OCI-LY3 (cell line): ENCODE measurements at regions not wholly inside any gene's neighbourhood (a gene's known extent, or its start where the extent isn't known, plus 50 kb on each side); places are given as distances from the start of the nearest gene placed in this dataset.
A peak's percentile ranks its signal among the peaks of the same experiment; 100 is the strongest.
"Not testable (repeated sequence)": the region's sequence is repeated elsewhere in the genome, so short reads cannot be mapped to it uniquely, and the experiment has no call there.

Experiments used
- H2AFZ ChIP-seq: fragments of 200-600, 300-600 bp; shearing (Covaris generic); 2 replicates; pipeline ENCODE4 v1.6.0; 2014; ENCODE audit warnings: antibody characterized with exemption, low read depth, low read length
- H3K27ac ChIP-seq: fragments of 200-600, 300-600 bp; sonication (generic); 2 replicates; pipeline ENCODE4 v1.5.1; 2014; ENCODE audit warnings: mild to moderate bottlenecking, low read length, moderate library complexity, mixed read lengths
- H3K27me3 ChIP-seq: fragments of 200-600, 300-600 bp; sonication (generic); 2 replicates; pipeline ENCODE4 v1.6.1; 2014; ENCODE audit warnings: low read depth, low read length, mixed read lengths
- H3K36me3 ChIP-seq: fragments of 200-600, 300-600 bp; sonication (generic); replicated peaks from 2 replicates; pipeline ENCODE3; 2014; ENCODE audit warnings: low read depth, low read length, mixed read lengths
- H3K4me1 ChIP-seq: fragments of 300-600, 200-600 bp; sonication (generic); 2 replicates; pipeline ENCODE4 v1.6.1; 2014; ENCODE audit warnings: low read length, mixed read lengths
- H3K4me2 ChIP-seq: fragments of 200-600, 300-600 bp; sonication (generic); 2 replicates; pipeline ENCODE4 v1.6.1; 2014; ENCODE audit warnings: low read length, mixed read lengths
- H3K4me3 ChIP-seq: fragments of 300-600, 200-600 bp; sonication (generic); 2 replicates; pipeline ENCODE4 v1.5.1; 2014; ENCODE audit warnings: antibody characterized with exemption, mild to moderate bottlenecking, low read length, moderate library complexity
- H3K79me2 ChIP-seq: fragments of 300-600, 200-600 bp; shearing (Covaris generic); 2 replicates; pipeline ENCODE4 v1.6.1; 2014; ENCODE audit warnings: mild to moderate bottlenecking, low read length, mixed read lengths
- H3K9ac ChIP-seq: fragments of 300-600, 200-600 bp; shearing (Covaris generic); 2 replicates; pipeline ENCODE4 v1.6.0; 2014; ENCODE audit warnings: mild to moderate bottlenecking, low read length, moderate library complexity
- H3K9me3 ChIP-seq: fragments of 200-600, 300-600 bp; shearing (Covaris generic); 2 replicates; pipeline ENCODE4 v1.6.1; 2014; ENCODE audit warnings: low read length, mixed read lengths; ENCODE audit not compliant: insufficient read depth
- H4K20me1 ChIP-seq: fragments of 200-600, 300-600 bp; sonication (generic); 2 replicates; pipeline ENCODE4 v1.6.1; 2016; ENCODE audit warnings: low read length, mixed read lengths; ENCODE audit not compliant: insufficient read depth
- EZH2phosphoT487 ChIP-seq: fragments of 200-600 bp; shearing (Covaris generic); IDR thresholded peaks from 2 replicates; pipeline ENCODE4 v1.6.1; 2018; ENCODE audit warnings: antibody characterized with exemption, mixed run types, low read depth
- TF ChIP-seq, protein P1 (sequence below): fragments of 200-600, 300-600 bp; sonication (generic); IDR thresholded peaks from 2 replicates; pipeline ENCODE4 v1.5.1; 2014; ENCODE audit warnings: antibody characterized with exemption, low read length, low read depth

DNA sequence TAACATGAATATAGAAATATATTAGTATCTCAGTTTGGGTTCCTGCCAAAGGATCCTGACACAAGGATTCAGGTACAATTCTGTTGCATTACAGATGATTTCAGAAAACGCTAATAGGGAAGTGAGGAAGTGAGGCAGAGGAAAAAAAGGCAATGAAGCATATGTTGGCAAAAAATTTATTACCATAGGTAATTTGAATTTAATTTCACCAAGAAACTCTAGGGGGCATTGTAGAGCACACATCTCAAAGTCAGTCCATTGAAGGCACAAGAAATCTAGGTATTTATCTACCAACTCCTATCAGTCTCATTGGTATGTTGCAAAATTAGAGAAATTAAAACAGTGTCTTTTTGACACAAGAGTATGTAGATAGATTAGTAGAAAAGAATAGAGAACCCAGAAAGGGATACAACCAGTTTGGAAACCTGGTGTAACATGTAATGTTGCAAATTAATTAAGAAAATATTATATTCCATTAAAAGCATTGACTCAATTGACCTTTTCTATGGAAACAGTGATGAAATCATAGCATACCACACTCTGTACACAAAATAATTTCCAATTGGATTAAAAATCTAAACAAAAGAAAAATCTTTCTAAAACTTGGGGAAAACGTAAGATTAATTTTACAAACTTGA, 104.9 kb upstream of the SNX7 start:
- H3K9me3 ChIP-seq, result no peaks in the 10 kb centered on the region
- H3K4me1 ChIP-seq, result no peaks in the 10 kb centered on the region
- H3K9ac ChIP-seq, result no peak overlapping the region
- TF ChIP-seq, protein P1, sequence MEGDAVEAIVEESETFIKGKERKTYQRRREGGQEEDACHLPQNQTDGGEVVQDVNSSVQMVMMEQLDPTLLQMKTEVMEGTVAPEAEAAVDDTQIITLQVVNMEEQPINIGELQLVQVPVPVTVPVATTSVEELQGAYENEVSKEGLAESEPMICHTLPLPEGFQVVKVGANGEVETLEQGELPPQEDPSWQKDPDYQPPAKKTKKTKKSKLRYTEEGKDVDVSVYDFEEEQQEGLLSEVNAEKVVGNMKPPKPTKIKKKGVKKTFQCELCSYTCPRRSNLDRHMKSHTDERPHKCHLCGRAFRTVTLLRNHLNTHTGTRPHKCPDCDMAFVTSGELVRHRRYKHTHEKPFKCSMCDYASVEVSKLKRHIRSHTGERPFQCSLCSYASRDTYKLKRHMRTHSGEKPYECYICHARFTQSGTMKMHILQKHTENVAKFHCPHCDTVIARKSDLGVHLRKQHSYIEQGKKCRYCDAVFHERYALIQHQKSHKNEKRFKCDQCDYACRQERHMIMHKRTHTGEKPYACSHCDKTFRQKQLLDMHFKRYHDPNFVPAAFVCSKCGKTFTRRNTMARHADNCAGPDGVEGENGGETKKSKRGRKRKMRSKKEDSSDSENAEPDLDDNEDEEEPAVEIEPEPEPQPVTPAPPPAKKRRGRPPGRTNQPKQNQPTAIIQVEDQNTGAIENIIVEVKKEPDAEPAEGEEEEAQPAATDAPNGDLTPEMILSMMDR, result peak; percentile 20; the same call in 1 of the 2 replicates
- no peak for TF ChIP-seq EZH2phosphoT487
- H2AFZ ChIP-seq, result no peak overlapping the region
- no peak overlapping the region for H3K4me3 ChIP-seq
- H3K27me3 ChIP-seq, result no peaks in the 10 kb centered on the region
- H4K20me1 ChIP-seq, result no peaks in the 10 kb centered on the region
- no peak overlapping the region for H3K27ac ChIP-seq
- no peak overlapping the region for H3K4me2 ChIP-seq
- no peaks in the 10 kb centered on the region for H3K36me3 ChIP-seq
- no peaks in the 10 kb centered on the region for H3K79me2 ChIP-seq

DNA sequence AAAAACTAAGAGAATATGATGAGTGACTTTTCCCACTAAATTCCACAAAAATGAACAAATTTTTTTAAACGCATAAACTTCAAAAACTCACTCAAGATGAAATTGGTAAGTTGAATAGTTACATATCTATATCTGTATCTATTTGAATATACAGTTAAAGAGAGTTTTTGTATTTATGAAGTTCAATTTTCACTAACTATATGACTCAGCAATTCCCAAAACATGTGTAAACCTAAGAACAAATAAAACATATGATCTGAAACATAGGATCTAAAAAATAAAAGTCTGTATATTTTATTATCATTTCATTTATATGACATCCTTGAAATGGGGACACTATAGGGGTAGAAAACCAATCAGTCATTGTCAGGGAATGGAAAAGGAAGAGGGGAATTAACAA, 105.7 kb upstream of the SNX7 start:
- no peak overlapping the region for H2AFZ ChIP-seq
- no peak for TF ChIP-seq EZH2phosphoT487
- TF ChIP-seq, protein P1, result no peak
- no peaks in the 10 kb centered on the region for H3K27me3 ChIP-seq
- no peaks in the 10 kb centered on the region for H3K9me3 ChIP-seq
- no peak overlapping the region for H3K4me3 ChIP-seq
- no peak overlapping the region for H3K9ac ChIP-seq
- no peaks in the 10 kb centered on the region for H3K36me3 ChIP-seq
- no peaks in the 10 kb centered on the region for H4K20me1 ChIP-seq
- no peaks in the 10 kb centered on the region for H3K4me1 ChIP-seq
- no peak overlapping the region for H3K27ac ChIP-seq
- no peaks in the 10 kb centered on the region for H3K79me2 ChIP-seq
- no peak overlapping the region for H3K4me2 ChIP-seq

DNA sequence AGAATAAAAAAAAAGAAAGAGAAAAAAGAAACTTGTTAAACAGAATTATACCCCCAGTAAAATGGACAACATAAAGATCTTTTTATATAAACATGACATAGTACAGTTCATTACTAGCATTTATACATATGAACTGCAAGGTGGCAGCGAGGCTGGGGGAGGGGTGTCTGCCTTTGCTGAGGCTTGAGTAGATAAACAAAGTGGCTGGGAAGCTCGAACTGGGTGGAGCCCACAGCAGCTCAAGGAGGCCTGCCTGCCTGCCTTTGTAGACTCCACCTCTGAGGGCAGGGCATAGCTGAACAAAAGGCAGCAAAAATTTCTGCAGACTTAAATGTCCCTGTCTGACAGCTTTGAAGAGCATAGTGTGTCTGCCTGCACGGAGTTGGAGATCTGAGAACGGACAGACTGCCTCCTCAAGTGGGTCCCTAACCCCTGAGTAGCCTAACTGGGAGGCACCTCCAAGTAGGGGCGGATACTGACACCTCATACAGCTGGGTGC, 108.9 kb upstream of the SNX7 start:
- not testable (repeated sequence) for H3K79me2 ChIP-seq, H3K4me3 ChIP-seq, H2AFZ ChIP-seq, H3K9ac ChIP-seq, H3K36me3 ChIP-seq, H3K27ac ChIP-seq, H3K4me2 ChIP-seq, H3K4me1 ChIP-seq, H4K20me1 ChIP-seq, H3K9me3 ChIP-seq, H3K27me3 ChIP-seq

DNA sequence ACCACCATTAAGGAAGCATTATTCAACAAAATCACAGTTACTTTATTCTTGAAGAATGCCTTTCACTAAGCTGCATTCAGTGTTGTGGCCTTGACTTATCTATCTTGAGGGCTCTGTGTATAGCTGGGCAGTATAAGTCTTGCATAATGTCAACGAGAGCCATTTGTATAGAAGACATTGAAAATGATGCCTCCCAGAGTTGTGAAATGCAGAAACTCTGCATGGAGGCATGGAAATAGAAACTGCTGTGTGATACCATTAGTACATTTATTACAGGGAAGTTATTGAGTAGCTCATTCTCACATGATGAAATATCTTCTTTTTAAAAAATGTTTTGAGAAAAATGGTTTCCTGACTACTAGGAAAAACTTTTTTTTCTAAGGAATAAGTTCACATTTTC, 111.4 kb upstream of the SNX7 start:
- Histone ChIP-seq H2AFZ (no peak overlapping the region), H3K79me2 (no peaks in the 10 kb centered on the region), H3K27ac (no peak overlapping the region), H3K27me3 (no peaks in the 10 kb centered on the region), H3K36me3 (no peaks in the 10 kb centered on the region), H3K4me2 (no peak overlapping the region), H3K9me3 (no peaks in the 10 kb centered on the region), H3K4me1 (no peaks in the 10 kb centered on the region), H4K20me1 (no peaks in the 10 kb centered on the region), H3K9ac (no peak overlapping the region), H3K4me3 (no peak overlapping the region)
- no peak for TF ChIP-seq EZH2phosphoT487
- TF ChIP-seq, protein P1, result no peak
